Occipital lobe (tissue), 1 donor: ENCODE measurements at regions not wholly inside any gene's neighbourhood (a gene's known extent, or its start where the extent isn't known, plus 50 kb on each side); places are given as distances from the start of the nearest gene placed in this dataset.

Experiments
- DNase-seq: peaks from one replicate; lab custom pipeline; 2025; lab: John Stamatoyannopoulos, UW

DNA sequence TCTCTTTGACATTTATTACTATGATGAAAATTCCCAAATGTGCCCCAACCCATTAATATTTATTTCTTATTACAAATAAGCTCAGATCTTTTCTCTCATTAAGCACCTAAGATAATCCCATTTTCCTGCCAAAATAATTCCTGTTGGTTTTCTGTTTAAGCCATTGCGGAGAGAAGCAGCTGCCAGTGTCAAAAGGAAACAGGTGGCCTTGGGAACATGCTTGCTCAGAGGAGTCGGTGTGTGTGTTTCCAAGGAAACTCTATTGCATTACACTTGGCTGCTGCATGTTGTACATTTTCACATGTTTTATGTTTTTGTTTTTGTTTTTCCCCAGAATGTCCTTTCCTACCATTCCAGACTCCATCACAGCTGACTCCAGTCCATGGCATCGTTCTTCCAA, 56.4 kb downstream of the CD24 start:
- no peak for DNase-seq

DNA sequence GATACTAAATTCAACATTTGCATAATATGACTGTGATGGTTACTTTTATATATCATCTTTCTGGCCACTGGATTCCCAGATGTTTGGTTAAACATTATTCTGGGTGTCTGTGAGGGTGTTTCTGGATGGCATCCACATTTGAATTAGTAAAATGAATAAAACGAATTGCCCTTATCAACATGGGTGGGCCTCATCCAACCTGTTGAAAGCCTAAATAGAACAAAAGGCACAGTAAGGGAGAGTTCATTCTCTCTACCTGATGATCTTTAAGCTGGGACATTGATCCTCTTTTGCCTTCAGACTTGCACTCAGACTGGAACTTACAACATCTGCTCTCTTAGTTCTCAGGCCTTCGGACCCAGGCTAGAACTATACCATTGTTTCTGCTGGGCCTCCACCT, 57.6 kb downstream of the CD24 start:
- no peak for DNase-seq

DNA sequence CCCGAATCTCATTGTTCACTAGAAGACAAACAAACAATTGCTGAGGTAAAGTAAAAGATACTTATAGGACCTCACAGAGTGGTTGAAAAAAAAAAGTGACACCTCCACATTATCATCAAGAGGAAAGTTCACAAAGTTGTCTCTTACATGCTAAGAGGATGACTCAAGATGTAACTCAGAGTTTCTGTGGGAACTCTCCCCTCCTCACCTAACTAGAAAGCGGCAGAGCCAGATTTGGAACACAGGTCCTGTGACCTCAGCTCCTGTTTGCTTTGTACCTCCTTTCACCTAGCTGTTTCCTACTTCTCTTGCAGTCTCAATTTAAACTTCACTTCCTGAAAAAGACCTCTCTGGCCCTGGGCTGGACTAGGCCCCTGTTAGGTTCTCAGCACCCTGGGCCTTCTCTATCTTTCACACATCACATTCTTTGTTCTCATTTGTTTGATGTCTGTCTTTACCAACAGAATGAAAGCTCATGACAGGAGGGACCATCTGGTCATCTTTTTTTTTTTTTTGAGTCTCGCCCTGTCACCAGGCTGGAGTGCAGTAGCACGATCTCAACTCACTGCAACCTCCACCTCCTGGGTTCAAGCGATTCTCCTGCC, 60.8 kb downstream of the CD24 start:
- DNase-seq: no peak

DNA sequence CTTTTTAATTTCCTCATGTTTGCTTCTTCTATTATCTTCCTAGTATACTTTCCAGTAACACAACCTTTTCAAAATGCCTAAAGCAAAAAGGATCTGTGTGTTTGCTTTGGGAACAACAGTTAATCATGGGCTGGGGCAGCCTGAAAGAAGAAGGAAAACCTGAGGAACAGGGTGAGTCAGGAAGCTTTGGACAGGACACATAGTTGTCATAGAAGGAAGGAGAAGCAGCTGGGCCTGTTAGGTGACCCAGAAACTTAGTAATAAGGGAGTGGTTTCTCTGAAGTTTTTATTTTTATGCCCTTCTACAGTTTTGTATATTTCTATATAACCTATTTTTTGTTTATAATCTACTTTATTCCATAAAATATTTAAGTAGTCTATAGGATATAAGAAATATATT, 61.4 kb downstream of the CD24 start:
- DNase-seq: no peak

DNA sequence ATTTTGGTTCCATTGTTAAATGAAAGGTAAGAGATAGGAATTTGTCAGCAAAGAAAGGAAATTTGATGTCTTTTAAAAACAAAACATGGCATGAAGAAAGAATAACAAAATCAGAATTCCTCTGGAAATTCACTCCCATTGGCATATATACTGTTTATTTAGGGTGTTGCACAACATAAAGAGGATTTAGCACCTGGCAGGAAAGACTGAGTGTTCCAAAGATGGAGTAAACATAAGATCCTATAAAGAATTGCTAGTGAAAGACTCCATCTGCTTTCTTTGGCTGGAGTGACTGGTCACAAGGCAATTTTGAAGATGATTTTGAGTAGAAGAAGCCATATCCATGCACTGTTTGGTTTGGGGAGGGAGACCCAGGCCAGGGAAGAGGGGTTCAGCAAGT, 62.4 kb downstream of the CD24 start:
- no peak for DNase-seq

DNA sequence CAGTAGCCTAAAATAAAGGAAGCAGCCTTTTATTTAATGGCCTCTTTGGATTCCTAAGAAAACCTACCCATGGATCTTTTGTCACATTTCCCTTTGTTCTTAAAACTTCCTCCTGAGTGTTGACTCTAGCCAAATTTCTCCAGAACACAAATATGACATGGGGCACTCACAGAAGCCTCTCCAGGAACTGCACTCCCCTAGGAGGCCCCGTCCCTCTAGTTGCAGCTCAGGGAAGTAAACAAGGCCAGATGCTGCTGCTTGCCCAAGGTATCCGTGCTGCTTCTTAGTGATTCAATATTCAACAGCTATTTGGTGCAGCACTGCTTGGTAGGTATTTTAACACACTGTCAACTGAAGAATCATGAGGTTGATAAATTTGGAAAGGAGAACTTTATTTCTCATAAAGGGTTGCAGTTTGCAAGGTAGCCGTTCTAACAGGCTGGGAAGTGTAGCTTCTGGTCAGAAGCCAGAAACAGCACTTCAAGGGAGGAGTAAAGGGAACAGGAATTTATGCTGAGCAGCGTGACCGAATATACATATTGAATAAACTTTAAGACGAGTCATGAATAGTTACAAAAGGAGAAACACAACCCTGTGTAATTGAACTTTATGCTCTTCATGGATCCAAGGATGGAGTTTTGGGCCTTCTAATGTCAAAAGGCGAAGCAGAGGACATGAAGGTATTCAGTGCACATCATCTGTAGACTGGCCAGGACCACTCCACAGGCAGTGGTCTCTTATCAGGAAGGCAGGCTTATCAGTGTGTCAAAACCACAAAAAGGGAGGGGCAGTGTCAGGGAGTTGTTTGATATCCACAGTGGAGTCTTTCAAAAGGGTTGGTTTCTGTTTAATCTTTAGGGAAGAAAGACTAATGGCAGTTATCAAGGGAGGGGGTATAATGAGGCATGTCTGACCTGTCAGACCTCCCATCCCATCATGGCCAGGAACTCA, 63.3 kb downstream of the CD24 start:
- DNase-seq: no peak

DNA sequence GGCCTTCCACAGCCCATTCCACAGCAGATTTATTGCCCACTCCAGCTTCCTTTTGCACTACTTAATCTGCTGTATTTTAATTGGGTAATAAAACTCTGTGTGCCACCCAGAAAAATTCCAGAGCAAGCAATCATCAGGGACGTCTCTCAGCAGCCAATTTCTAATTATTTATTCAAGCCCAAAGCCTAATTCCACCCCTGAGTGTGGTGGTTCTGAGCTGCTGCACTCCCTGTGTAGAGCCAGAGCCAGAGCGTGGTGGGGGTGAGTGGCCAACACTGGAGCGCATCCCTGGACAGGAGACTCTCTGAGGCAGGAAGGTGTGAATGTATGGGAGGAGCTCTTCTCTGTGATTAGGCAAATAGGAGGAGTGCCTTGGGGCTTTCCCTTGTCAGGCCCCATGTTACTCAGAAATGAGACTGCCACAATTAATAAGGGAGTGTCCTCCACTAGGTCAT, 66.1 kb downstream of the CD24 start:
- no peak for DNase-seq

DNA sequence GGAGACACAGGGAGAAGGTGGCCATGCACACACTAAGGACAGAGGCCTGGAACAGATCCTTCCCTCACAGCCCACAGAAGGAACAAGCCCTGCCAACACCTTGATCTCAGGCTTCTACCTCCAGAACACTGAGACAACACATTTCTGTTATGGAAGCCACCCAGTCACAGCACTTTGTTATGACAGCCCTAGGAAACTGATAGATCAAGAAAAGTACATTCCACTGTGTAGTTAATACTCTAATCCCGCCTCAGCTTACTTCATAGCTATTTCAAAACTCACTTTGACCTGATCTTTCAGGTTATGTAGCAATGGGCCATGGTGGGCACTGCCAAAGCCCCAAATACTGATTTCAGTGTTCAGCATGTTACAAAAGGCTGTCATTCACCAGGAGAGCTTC, 66.8 kb downstream of the CD24 start:
- DNase-seq: no peak

DNA sequence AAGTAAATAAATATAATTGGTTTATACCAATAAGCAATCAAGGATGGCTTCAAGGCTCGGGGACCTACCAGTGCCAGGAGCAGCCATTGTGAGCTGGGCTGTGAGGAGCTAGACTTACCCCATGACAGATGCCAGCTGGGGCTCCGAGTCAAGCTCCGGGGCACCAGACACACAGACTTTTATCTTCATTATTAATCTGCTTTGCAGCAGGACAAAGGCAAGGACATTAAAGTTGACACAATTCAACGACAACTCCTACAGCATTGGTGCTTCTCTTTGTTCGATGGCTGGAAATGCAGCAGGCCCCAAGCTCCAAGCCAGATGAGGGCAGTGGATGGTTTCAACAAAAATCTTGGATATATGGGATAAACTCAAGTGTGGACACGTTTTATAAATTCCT, 68.3 kb downstream of the CD24 start:
- DNase-seq: no peak

DNA sequence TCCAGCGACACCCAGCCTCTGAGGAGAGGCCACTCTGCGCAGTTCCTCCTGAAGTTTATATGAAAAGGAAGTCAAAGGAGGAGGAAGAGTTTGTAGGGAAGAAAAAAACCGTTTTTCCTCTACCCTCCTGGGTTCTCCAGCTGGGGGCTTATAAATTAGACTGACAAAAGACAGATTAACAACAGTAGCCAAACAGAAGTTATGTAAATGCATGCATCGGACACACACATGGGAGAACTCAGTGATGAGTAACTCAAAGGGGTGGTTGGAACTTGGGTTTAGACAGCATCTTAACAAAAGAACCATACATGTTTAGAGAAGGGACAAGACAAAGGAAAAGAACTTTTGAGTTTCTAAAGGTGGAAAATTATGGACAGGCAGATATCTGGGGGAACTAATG, 71.2 kb downstream of the CD24 start:
- DNase-seq: no peak

DNA sequence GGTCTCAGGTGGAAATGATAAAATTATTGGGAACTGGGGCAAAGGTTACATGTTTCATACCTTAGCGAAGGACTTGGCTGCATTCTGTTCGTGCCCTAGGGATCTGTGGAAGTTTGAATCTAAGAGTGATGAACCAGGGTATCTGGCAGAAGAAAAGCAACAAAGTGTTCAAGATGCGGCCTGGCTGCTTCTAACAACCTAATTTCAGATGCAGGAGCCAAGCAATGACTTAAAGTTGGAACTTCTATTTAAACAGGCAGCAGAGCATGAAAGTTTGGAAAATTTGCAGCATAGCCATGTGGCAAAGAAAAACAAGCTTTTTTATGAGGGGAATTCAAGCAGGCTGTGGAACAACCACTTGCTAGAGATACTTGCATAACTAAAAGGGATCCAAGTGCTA, 73.5 kb downstream of the CD24 start:
- DNase-seq: no peak

DNA sequence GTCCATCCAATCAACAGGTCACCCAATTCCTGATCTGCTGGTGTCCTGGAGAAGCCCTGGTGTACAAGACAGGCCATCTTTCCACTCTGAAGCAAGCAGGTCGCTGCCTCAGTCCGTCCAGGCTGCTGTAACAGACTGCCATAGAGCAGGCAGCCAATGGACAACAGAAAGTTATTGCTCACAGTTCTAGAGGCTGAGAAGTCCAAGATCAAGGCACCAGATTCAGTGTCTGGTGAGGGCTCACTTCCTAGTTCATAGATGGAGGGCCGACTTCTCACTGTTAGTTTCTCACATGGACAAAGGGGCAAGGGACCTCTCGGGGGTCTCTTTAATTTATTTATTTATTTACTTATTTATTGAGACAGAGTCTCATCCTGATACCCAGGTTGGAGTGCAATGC, 74.8 kb downstream of the CD24 start:
- no peak for DNase-seq

DNA sequence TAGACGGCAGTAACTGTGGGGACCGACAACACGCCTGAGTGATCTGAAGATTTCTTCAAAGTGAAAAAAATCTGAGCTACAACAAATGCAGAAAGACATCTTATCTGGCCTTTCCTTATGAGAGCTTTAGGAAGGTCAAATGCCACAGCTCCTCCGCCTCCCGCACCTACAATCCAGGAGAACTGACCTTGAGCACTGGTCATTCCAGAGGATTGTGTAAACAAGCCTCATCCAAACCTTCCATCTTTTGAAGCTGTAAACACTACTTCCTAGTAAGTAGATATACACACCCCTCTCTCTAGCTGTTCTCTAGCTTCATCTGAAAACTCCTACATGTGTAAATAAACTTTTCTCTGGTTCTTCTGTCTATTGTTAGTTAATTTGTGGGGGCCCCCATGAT, 76.9 kb downstream of the CD24 start:
- DNase-seq: no peak

DNA sequence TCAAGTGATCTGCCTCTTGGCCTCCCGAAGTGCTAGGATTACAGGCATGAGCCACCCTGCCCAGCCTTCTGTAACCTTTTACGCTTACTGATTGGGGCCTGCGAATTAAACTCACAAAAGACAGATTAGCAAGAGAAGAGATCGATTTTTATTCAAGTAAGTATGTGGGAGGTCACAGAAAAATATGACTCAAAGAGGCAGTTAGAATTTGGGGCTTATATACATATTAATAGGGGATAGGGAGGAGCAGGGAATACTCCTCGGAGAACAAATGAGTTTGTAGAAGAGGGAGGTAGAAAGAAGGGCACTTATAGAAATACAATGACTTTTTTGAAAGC, 78.9 kb downstream of the CD24 start:
- DNase-seq: no peak

DNA sequence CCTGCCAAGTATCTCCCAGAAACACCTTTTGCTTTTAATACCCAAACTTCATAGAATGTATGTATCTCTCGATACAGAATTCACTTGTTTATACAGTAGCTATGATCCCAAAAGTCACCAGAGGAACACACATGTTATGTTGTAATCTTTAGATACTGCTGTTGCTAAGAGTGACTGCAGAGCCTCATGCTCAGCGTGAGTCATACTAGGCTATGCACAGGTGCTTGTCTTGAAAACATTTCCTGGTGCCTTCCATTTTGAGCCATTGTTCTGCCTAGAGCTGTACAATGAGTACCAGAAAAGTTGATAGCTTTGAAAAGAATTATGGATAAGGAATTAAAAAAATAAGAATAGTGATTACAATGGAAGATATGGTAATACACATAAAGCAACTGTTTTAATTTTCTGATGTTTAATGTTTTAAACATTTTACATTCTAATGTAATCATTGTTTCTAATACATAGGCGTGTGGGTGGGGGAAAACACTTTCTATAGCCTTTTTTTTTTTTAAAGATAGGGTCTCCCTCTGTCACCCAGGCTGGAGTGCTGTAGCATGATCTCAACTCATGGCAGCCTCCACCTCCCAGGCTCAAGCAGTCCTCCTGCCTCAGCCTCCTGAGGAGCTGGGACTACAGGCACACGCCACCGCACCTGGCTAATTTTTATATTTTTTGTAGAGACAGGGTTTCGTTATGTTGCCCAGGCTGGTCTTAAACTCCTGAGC, 79.4 kb downstream of the CD24 start:
- no peak for DNase-seq

DNA sequence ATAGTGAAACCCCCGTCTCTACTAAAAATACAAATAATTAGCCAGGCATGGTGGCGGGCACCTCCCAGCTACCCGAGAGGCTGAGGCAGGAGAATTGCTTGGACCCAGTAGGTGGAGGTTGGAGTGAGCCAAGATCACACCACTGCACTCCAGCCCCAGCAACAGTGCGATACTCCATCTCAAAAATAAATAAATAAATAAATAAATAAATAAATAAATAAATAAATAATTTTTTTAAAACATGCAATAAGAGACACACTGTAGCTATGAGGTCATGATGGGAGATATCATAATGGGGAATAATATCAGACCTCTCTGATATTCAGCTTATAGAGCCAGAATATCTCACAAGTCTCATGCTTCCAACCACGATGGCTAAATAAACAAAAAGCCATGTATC, 82.3 kb downstream of the CD24 start:
- DNase-seq: no peak

DNA sequence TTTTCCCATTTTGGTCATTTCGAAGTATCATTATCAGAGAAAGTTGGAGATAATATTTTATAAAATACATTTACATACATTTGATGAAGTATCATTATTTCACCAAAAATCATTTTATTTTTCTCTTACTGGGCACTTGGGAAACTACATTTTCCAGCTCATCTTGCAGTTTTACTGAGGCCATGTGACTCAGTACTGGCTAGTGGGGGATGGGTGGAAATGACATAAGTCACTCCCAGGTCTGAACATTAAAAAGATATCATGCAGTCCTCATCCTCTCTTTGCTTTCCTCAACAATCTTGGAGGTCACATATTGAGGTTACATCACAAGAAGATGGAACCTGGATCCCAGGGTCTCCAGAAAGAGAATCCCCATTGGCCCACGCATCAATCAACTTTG, 84.1 kb downstream of the CD24 start:
- DNase-seq: no peak

DNA sequence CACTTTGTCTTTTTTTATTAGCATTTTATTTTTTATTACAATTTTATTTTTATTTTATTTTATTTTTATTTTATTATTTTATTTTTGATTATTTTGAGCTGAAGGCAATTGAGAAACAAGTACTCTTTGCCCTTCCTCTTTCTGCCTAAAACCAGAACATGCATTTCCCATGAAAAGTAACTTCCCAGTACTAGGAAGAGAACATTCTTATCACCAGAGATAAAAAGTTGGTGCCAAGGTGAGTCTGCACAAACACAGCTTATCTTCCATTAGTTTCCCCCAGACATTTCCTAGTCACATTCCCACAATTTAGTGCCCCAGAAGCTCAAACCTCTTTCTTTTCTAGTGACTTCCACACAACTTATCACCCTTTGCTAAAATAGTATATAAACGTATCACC, 84.8 kb downstream of the CD24 start:
- DNase-seq: no peak

DNA sequence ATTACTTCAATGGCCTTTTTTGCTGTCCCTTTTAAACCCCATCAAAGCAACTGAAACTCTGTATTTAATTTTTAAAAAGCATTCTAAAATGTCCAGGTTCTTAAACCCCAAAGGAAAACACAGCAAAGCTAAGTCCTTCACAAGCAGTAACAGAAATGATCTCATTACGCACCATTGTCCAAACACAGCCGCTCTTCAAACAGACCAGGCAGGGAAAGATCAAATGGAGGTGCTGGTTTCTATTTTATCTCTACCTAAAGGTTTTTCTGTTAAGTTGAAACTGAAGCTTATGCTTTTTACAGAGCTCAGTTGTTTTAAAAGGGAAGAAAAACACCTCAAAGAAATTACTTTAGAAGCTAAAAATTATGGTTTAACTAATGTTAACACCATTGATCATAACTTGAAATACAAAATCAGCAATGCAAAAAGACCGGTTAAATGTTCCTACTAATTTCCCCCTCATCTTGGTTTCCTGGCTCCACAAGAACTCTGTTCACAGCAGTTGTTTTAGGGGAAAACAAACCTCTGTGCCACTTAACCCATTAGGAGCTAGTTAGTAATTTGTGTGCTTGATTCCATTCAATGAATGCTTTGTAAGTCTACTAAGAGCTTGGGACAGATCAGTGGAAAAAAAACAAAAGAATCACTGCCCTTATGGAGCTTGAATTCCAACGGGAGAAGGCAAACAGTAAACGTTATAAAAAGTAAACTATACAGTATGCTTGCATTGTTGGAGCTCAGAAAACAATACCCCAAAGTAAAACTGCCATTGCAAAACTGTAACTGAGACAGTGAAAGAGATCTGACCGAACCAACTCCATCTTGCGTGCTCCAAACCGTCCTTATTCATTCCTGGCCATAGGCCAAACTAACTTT, 87.4 kb downstream of the CD24 start:
- no peak for DNase-seq

DNA sequence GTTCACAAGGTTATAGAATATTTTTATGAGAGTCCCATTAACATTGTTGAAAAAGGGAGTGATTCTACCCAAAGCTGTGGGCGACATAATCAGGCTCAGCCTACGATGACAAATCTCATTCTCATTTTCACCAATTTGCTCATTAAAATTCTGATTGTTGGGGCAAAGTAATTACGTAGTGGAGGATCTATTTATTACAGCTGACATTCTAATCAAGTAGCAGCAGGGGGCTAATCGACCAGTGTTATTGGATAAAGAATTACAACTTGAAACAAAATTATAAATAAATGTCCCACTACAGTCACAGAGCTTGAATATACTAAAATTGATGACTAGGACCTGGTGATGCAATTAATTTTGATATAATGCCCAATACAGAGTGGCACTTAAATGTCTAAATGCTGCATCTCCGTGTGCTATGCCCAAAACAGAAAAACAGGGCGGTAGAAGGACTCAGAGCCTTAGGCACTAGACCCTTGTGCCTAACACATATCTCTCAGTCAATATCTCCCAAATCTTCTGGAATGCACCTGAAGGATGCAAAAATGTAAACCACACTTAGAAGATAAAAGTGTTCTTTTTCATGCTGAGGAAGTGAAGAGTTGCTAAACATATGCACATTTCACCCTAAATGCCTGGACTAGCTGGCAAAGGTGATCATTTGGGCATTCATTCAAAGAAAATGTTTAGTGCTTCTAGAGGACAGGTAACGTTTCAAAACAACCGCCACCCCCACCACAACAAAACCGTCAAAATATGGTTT, 88.3 kb downstream of the CD24 start:
- DNase-seq: no peak

DNA sequence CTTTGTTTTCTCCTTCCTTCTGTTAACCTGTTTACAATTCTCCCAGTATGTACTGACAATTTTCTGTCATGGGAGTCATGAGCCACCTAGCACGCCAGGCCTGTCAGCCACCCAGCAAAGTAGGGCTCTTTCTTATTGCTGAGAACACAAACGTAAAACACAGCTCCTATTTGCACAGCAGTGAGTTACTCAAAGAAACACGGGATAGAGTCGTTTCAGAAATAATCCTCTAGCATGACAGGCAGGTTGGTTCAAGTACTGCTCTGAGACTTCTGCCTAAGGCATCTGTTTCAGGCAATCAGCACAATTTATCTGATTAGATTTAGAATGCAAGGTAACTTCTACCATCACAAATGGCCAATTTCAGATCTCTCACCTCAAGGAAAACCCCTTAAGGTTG, 88.8 kb downstream of the CD24 start:
- DNase-seq: no peak
